CD4-positive, CD25-positive, alpha-beta regulatory T cell (primary cell): ENCODE measurements at regions not wholly inside any gene's neighbourhood (a gene's known extent, or its start where the extent isn't known, plus 50 kb on each side); places are given as distances from the start of the nearest gene placed in this dataset.

Experiments used
- ATAC-seq, 2 donors: fragments of 150-1000 bp; cut with Tn5 transposase; one replicate each; pipeline ENCODE4 v1.10.0; 2021; ENCODE audit warnings: low read depth in 2 of 2, moderate number of reproducible peaks in 2 of 2, moderate library complexity in 1 of 2
- DNase-seq, 3 donors: peaks; one replicate each; pipeline versions ENCODE4 v3.0.0 to v3.0.0-alpha.2; 2012 to 2022; ENCODE audit warnings: mixed read lengths in 1 of 3
- H3K27ac ChIP-seq: one replicate; pipeline ENCODE4 v1.7.0; 2013; ENCODE audit warnings: mild to moderate bottlenecking, low read length; ENCODE audit not compliant: insufficient read depth, poor library complexity, severe bottlenecking
- H3K27me3 ChIP-seq: one replicate; pipeline ENCODE4 v1.7.0; 2013; ENCODE audit warnings: low read length; ENCODE audit not compliant: control insufficient read depth, insufficient read depth
- H3K36me3 ChIP-seq: one replicate; pipeline ENCODE4 v1.7.0; 2013; ENCODE audit warnings: mild to moderate bottlenecking, low read length, moderate library complexity; ENCODE audit not compliant: control insufficient read depth, insufficient read depth
- H3K4me1 ChIP-seq: 2 replicates; pipeline ENCODE4 v1.7.0; 2013; ENCODE audit warnings: mild to moderate bottlenecking, low read length; ENCODE audit not compliant: insufficient read depth, control insufficient read depth, poor library complexity, severe bottlenecking
- H3K4me3 ChIP-seq: one replicate; pipeline ENCODE4 v1.7.0; 2013; ENCODE audit warnings: low read depth, mild to moderate bottlenecking, low read length, moderate library complexity
- H3K9me3 ChIP-seq, 2 experiments: 1 replicate in 1 of 2; 2 replicates in 1 of 2; pipeline ENCODE4 v1.7.0; 2013; ENCODE audit warnings: low read length in 2 of 2, mild to moderate bottlenecking in 1 of 2, moderate library complexity in 1 of 2; ENCODE audit not compliant: control insufficient read depth in 2 of 2
- H3K27ac Mint-ChIP-seq, 3 donors: one replicate each; pipeline ENCODE4 v1.8.0; 2020 to 2022; ENCODE audit warnings: mild to moderate bottlenecking in 3 of 3, mixed read lengths in 3 of 3, moderate library complexity in 2 of 3
- H3K27me3 Mint-ChIP-seq: one replicate; pipeline ENCODE4 v1.8.0; 2022; ENCODE audit warnings: mild to moderate bottlenecking, mixed read lengths
- H3K36me3 Mint-ChIP-seq: one replicate; pipeline ENCODE4 v1.8.0; 2020; ENCODE audit warnings: mixed read lengths
- H3K4me1 Mint-ChIP-seq, 4 donors: one replicate each; pipeline ENCODE4 v1.8.0; 2020 to 2022; ENCODE audit warnings: mixed read lengths in 4 of 4, mild to moderate bottlenecking in 1 of 4
- H3K4me3 Mint-ChIP-seq, 4 donors: one replicate each; pipeline ENCODE4 v1.8.0; 2020 to 2022; ENCODE audit warnings: mild to moderate bottlenecking in 4 of 4, mixed read lengths in 4 of 4, moderate library complexity in 3 of 4
- H3K9me3 Mint-ChIP-seq, 7 donors: one replicate each; pipeline ENCODE4 v1.8.0; 2020 to 2022; ENCODE audit warnings: mixed read lengths in 7 of 7, mild to moderate bottlenecking in 3 of 7, moderate library complexity in 2 of 7

DNA sequence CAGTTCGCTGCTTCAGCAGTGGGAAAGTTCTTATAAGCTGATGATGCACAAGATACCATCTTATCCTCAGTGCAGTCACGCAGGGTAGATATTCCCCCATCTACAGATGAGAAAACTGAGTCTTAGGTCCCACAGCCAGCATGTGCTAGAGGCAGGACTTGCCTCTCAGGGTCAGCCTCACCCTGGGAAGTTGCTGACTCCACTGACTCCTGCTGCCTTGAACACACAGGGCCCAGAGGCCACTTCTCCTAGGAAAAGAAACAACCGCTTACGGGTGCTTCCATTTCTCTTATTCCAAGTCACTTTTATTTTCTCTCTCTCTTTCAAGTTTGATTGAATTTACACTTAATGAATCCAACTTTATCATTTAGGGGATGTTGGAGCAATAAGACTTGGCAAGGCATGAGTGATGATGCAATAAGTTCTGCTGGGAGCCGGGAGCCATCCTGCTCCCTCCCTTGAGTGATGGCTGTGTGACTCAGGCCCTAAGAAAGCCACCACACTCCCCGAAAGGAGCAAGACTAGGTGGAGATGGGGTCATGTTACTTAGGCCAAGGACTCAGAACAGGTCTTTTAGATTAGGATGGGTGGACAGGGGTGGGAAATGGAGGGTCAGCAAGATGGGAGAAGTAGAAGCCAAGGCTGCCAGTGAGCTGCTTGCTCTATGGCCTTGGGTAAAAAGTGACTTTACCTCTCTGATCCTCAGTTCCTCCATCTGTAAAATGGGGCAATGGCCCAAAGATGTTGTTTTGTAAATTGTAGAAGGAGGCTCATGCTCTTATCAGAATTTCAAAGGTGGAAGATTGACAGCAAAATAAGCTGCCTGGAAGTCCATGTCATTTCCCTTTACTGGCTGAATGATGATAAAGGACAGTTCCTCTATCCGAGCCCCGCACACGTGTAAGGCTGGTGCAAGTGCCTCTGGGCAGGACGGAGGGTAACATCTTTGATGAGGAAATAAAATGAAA is 67.4 kb upstream of the ZNF618 start:
- H3K27ac ChIP-seq = no peak overlapping the region
- H3K36me3 ChIP-seq = no peaks in the 10 kb centered on the region
- ATAC-seq (no peak), DNase-seq (no peak)
- H3K27me3 Mint-ChIP-seq = peaks cover 15% of the 10 kb centered on the region
- H3K27ac Mint-ChIP-seq = no peak overlapping the region
- H3K4me3 Mint-ChIP-seq = no peak overlapping the region
- H3K9me3 ChIP-seq = no peaks in the 10 kb centered on the region
- H3K9me3 Mint-ChIP-seq = no peaks in the 10 kb centered on the region
- no peak overlapping the region for H3K4me3 ChIP-seq
- no peaks in the 10 kb centered on the region for H3K27me3 ChIP-seq
- H3K4me1 ChIP-seq = no peaks in the 10 kb centered on the region
- H3K36me3 Mint-ChIP-seq = no peaks in the 10 kb centered on the region
- H3K4me1 Mint-ChIP-seq = no peaks in the 10 kb centered on the region

- no peaks in the 10 kb centered on the region for H3K4me1 Mint-ChIP-seq
- Histone ChIP-seq H3K36me3 (no peaks in the 10 kb centered on the region), H3K4me3 (no peak overlapping the region), H3K27ac (no peak overlapping the region), H3K27me3 (peaks cover 9% of the 10 kb centered on the region), H3K4me1 (no peaks in the 10 kb centered on the region), H3K9me3 (no peaks in the 10 kb centered on the region)
- H3K4me3 Mint-ChIP-seq = no peak overlapping the region
- peaks cover 14% of the 10 kb centered on the region for H3K27me3 Mint-ChIP-seq
- no peak overlapping the region for H3K27ac Mint-ChIP-seq
- no peaks in the 10 kb centered on the region for H3K36me3 Mint-ChIP-seq
- DNase-seq (no peak), ATAC-seq (no peak)
- peaks cover 0 to 3% (median 0%) of the 10 kb centered on the region in 7 donors for H3K9me3 Mint-ChIP-seq
These were observed 58.9 kb upstream of the ZNF618 start for GRCh38 chr9:113817171-113817570.

DNA sequence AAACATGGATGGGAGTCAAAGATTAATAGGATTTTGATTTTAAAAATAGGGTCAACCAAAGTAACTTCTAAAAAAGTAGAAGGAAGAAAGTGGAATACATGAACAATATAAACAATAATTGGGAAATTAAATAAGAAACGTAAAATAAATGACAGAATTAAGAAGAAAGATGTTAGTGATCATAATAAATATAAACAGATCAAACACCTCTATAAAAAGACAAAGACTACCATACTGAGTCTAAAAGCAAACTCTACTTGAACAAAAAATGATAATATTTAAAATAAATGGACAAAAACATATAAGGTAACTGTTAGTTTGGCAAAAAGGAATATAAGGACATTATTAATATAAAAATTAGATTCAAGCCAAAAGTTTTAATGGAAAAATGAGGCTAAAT is 57.7 kb upstream of the ZNF618 start:
- no peaks in the 10 kb centered on the region for H3K36me3 Mint-ChIP-seq
- Histone ChIP-seq H3K27ac (no peak overlapping the region), H3K4me1 (no peaks in the 10 kb centered on the region), H3K36me3 (no peaks in the 10 kb centered on the region), H3K27me3 (peaks cover 12% of the 10 kb centered on the region), H3K4me3 (no peak overlapping the region), H3K9me3 (no peaks in the 10 kb centered on the region)
- no peaks in the 10 kb centered on the region for H3K4me1 Mint-ChIP-seq
- H3K4me3 Mint-ChIP-seq = no peak overlapping the region
- H3K27ac Mint-ChIP-seq = no peak overlapping the region
- ATAC-seq = no peak
- DNase-seq = no peak
- peaks cover 0 to 5% (median 3%) of the 10 kb centered on the region in 7 donors for H3K9me3 Mint-ChIP-seq
- peaks cover 14% of the 10 kb centered on the region for H3K27me3 Mint-ChIP-seq

GRCh38 chr9:113822315-113822714 is 53.8 kb upstream of the ZNF618 start:
- Mint-ChIP-seq H3K36me3 (no peaks in the 10 kb centered on the region), H3K27me3 (peaks cover 22% of the 10 kb centered on the region), H3K27ac (no peak overlapping the region), H3K4me1 (no peaks in the 10 kb centered on the region), H3K9me3 (peaks cover 0 to 7% (median 5%) of the 10 kb centered on the region in 7 donors), H3K4me3 (no peak overlapping the region)
- H3K27me3 ChIP-seq = peaks cover 12% of the 10 kb centered on the region
- H3K4me3 ChIP-seq = no peak overlapping the region
- H3K36me3 ChIP-seq = no peaks in the 10 kb centered on the region
- H3K27ac ChIP-seq = no peak overlapping the region
- ATAC-seq (no peak), DNase-seq (no peak)
- H3K4me1 ChIP-seq = no peaks in the 10 kb centered on the region
- H3K9me3 ChIP-seq = no peaks in the 10 kb centered on the region

- Histone ChIP-seq H3K4me1 (no peaks in the 10 kb centered on the region), H3K27me3 (peaks cover 9% of the 10 kb centered on the region), H3K9me3 (no peaks in the 10 kb centered on the region), H3K27ac (no peak overlapping the region), H3K4me3 (no peak overlapping the region), H3K36me3 (no peaks in the 10 kb centered on the region)
- H3K36me3 Mint-ChIP-seq = no peaks in the 10 kb centered on the region
- peaks cover 18% of the 10 kb centered on the region for H3K27me3 Mint-ChIP-seq
- DNase-seq (no peak), ATAC-seq (no peak)
- no peak overlapping the region for H3K4me3 Mint-ChIP-seq
- peaks cover 0 to 3% (median 0%) of the 10 kb centered on the region in 4 donors for H3K4me1 Mint-ChIP-seq
- H3K9me3 Mint-ChIP-seq = peaks cover 0 to 9% (median 6%) of the 10 kb centered on the region in 7 donors
- H3K27ac Mint-ChIP-seq = no peak overlapping the region
These were observed 52.7 kb upstream of the ZNF618 start for GRCh38 chr9:113823421-113823820.
